ENCODE measurements at regions not wholly inside any gene's neighbourhood (a gene's known extent, or its start where the extent isn't known, plus 50 kb on each side); places are given as distances from the start of the nearest gene placed in this dataset.

DNA sequence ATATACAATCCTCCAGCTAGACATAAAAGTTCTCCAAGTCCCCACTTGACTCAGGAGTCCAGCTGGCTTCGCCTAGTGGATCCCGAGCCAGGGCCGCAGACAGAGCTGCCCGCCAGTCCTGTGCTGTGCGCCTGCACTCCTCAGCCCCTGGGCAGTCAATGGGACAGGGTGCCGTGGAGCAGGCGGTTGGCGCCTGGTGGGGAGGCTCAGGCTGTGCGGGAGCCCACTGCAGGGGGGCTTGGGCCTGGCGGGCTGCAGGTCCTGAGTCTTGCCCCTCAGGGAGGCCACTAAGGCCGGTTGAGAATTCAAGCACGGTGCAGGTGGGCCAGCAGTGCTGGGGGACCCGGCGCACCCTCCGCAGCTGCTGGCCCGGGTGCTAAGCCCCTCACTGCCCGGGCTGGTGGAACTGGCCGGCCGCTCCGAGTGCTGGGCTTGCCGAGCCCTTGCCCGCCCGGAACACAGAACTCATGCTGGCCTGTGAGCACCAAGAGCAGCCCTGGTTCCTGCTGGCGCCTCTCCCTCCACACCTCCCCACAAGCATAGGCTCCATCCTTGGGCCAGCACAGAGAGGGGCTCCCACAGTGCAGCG, 884.8 kb upstream of the LRRC4C start (continued):
- TF ChIP-seq, protein P1, sequence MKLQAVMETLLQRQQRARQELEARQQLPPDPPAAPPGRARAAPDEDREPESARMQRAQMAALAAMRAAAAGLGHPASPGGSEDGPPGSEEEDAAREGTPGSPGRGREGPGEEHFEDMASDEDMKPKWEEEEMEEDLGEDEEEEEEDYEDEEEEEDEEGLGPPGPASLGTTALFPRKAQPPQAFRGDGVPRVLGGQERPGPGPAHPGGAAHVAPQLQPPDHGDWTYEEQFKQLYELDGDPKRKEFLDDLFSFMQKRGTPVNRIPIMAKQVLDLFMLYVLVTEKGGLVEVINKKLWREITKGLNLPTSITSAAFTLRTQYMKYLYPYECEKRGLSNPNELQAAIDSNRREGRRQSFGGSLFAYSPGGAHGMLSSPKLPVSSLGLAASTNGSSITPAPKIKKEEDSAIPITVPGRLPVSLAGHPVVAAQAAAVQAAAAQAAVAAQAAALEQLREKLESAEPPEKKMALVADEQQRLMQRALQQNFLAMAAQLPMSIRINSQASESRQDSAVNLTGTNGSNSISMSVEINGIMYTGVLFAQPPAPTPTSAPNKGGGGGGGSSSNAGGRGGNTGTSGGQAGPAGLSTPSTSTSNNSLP (IDR thresholded peaks at IDR 0.05; ENCODE audit: low read depth, low read length) = no peak
- TF ChIP-seq, protein P2, sequence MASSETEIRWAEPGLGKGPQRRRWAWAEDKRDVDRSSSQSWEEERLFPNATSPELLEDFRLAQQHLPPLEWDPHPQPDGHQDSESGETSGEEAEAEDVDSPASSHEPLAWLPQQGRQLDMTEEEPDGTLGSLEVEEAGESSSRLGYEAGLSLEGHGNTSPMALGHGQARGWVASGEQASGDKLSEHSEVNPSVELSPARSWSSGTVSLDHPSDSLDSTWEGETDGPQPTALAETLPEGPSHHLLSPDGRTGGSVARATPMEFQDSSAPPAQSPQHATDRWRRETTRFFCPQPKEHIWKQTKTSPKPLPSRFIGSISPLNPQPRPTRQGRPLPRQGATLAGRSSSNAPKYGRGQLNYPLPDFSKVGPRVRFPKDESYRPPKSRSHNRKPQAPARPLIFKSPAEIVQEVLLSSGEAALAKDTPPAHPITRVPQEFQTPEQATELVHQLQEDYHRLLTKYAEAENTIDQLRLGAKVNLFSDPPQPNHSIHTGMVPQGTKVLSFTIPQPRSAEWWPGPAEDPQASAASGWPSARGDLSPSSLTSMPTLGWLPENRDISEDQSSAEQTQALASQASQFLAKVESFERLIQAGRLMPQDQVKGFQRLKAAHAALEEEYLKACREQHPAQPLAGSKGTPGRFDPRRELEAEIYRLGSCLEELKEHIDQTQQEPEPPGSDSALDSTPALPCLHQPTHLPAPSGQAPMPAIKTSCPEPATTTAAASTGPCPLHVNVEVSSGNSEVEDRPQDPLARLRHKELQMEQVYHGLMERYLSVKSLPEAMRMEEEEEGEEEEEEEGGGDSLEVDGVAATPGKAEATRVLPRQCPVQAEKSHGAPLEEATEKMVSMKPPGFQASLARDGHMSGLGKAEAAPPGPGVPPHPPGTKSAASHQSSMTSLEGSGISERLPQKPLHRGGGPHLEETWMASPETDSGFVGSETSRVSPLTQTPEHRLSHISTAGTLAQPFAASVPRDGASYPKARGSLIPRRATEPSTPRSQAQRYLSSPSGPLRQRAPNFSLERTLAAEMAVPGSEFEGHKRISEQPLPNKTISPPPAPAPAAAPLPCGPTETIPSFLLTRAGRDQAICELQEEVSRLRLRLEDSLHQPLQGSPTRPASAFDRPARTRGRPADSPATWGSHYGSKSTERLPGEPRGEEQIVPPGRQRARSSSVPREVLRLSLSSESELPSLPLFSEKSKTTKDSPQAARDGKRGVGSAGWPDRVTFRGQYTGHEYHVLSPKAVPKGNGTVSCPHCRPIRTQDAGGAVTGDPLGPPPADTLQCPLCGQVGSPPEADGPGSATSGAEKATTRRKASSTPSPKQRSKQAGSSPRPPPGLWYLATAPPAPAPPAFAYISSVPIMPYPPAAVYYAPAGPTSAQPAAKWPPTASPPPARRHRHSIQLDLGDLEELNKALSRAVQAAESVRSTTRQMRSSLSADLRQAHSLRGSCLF (CRISPR knock-in tag; IDR thresholded peaks at IDR 0.05; ENCODE audit: borderline replicate concordance) = no peak
- TF ChIP-seq ZNF773 (CRISPR knock-in tag; IDR thresholded peaks at IDR 0.05; ENCODE audit: borderline replicate concordance) (no peak), HOXD1 (CRISPR knock-in tag; IDR thresholded peaks at IDR 0.05) (no peak), ZNF891 (CRISPR knock-in tag; IDR thresholded peaks at IDR 0.05) (no peak), POGZ (CRISPR knock-in tag; IDR thresholded peaks at IDR 0.05) (no peak), ZBTB3 (CRISPR knock-in tag; IDR thresholded peaks at IDR 0.05; ENCODE audit: borderline replicate concordance, low read depth) (no peak), SPEN (CRISPR knock-in tag; IDR thresholded peaks at IDR 0.05; ENCODE audit: low read depth) (no peak), ZFP36L2 (CRISPR knock-in tag; IDR thresholded peaks at IDR 0.05) (no peak), TEAD3 (CRISPR knock-in tag; optimal IDR thresholded peaks at IDR 0.05; ENCODE audit: borderline replicate concordance) (no peak)
